K562 (cell line): ENCODE measurements at regions not wholly inside any gene's neighbourhood (a gene's known extent, or its start where the extent isn't known, plus 50 kb on each side); places are given as distances from the start of the nearest gene placed in this dataset.

ENCODE experiments used
- CTCF ChIP-seq, 3 experiments: IDR thresholded peaks in 2 of 3; conservative IDR thresholded peaks in 1 of 3; 2 replicates each; pipeline ENCODE4 v1.5.1; 2011 to 2012; ENCODE audit warnings: low read length in 3 of 3, mild to moderate bottlenecking in 3 of 3, control low read depth in 2 of 3, improper control_type of control experiment in 1 of 3, inconsistent platforms in 1 of 3, low read depth in 1 of 3, mixed read lengths in 1 of 3, moderate library complexity in 1 of 3; ENCODE audit not compliant: insufficient read depth in 2 of 3
- NR3C1 ChIP-seq: sonication (generic); formaldehyde crosslinking; IDR thresholded peaks from 2 replicates; pipeline ENCODE4 v1.8.1; 2022; ENCODE audit warnings: missing genetic modification reagents
- POLR2H ChIP-seq: IDR thresholded peaks from 2 replicates; pipeline ENCODE4 v1.6.1; 2016; ENCODE audit warnings: missing genetic modification characterization, low read depth, mild to moderate bottlenecking, control low read depth, missing compliant biosample characterization, moderate library complexity
- TCF7L2 ChIP-seq: fragments of 150-350 bp; IDR thresholded peaks from 2 replicates; pipeline ENCODE4 v1.6.1; 2016; ENCODE audit warnings: low read depth, mild to moderate bottlenecking, low read length, moderate library complexity
- TEAD4 ChIP-seq, 2 experiments: sonication (generic) in 1 of 2; formaldehyde crosslinking in 1 of 2; IDR thresholded peaks; 2 replicates each; pipeline versions ENCODE4 v1.6.1 to v1.8.0; 2012 to 2022; ENCODE audit warnings: borderline replicate concordance in 1 of 2, inconsistent platforms in 1 of 2, low read length in 1 of 2, mild to moderate bottlenecking in 1 of 2, missing genetic modification reagents in 1 of 2
- ZFX ChIP-seq: sonication (generic); formaldehyde crosslinking; IDR thresholded peaks from 2 replicates; pipeline ENCODE4 v1.8.0; 2022; ENCODE audit warnings: mild to moderate bottlenecking, missing genetic modification reagents, moderate library complexity

- TF ChIP-seq ZFX (CRISPR knock-in tag) = no peak
- no peak for TF ChIP-seq TCF7L2
- TF ChIP-seq TEAD4 (IDR thresholded peaks at IDR 0.05; ENCODE audit: low read length) = no peak
- no peak for TF ChIP-seq TEAD4 (CRISPR knock-in tag; IDR thresholded peaks at IDR 0.05; ENCODE audit: borderline replicate concordance)
- TF ChIP-seq POLR2H (tag) = no peak
- no peak for TF ChIP-seq CTCF (IDR thresholded peaks at IDR 0.05 in 2 of 3, conservative IDR thresholded peaks at IDR 0.05 in 1 of 3; ENCODE audit: insufficient read depth in 2 of 3, low read depth in 1 of 3, low read length in 3 of 3)
- no peak for TF ChIP-seq NR3C1 (CRISPR knock-in tag)
Measured at GRCh38 chr3:177754508-177754921, 557.2 kb upstream of the TBL1XR1 start.
